ENCODE measurements at regions not wholly inside any gene's neighbourhood (a gene's known extent, or its start where the extent isn't known, plus 50 kb on each side); places are given as distances from the start of the nearest gene placed in this dataset.
"Not testable (repeated sequence)": the region's sequence is repeated elsewhere in the genome, so short reads cannot be mapped to it uniquely, and the experiment has no call there.

- DNase-seq: no peak
Observed at GRCh38 chrX:55813150-55813549, 95.6 kb downstream of the RRAGB start.

DNA sequence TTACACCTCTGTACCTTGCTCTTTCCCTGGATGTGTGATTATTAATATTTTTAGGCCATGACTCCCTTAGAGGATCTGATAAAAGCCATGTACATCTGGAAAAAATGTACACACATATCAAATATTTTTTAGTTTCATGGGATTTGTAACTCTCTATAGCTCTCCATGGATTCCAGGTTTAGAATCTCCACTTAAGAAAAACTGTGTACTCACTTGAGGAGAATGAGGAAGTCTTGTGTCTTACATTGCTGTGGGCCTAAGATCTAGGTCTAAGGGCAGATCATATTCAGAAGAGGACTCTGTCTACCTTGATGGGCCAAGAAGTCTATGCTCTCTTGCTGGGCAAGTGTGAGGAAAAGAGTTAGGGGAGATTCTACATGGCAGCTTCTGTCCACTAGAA, 98.0 kb downstream of the RRAGB start:
- DNase-seq: no peak

DNA sequence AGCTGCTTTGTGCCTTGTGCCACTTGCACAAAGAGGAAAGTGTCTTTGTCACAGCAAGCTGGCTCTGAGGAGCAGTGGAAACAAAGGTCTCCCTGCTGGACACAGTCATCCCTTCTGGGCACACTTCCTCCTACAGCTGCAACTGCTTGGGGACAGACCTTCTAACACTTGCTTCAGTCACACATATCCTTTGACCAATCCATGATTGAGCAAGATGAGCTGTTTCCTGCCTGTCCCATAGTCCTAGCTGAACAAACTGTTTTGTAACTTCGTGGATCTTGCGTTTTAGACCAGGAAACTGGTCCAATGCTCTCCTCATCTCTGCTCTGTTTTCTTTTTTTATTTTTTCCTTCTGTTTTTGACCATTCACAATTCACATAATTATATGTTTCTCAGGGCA, 98.5 kb downstream of the RRAGB start:
- DNase-seq: no peak

GRCh38 chrX:55818673-55819375, 101.3 kb downstream of the RRAGB start:
- DNase-seq: no peak

- DNase-seq: peak; percentile 14
Observed at GRCh38 chrX:55839485-55839884, 121.9 kb downstream of the RRAGB start.

DNA sequence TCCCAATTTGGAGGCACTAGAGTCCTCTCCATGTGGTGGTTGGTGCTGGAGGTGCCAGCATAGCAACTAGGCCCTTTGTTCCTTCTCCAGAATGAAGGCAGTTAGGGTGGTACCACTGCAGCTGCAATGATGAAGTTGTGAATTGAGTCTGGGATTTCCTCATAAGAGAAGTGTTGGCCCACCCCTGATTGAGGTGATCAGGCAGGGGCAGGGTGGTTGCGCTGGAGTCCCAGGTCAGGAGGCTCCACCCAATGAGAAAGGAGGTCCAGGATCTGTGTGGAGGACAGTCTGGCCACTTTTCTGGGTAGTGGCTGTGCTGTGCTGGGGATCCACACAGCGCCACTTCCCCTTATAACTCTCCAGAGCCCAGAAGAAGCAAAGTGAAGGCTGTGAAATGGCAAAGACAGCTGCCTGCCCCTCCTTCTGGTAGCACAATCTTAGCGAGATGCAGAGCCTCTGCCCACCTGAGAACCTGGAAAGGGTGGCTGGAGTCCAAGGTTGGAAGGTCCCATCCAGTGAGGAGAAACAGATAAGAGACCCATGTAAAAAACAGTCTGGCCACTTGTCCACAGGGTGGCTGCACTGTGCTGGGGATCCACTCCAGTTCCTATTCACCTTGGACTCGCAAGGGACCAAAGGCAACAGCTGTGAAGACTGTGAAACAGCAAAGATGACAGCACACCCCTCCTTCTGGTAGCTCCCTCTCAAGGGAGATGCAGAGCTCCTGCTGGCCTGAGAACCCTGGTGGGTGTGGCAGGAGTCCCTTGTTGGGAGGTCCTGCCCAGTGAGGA, 124.6 kb downstream of the RRAGB start:
- no peak for DNase-seq

DNA sequence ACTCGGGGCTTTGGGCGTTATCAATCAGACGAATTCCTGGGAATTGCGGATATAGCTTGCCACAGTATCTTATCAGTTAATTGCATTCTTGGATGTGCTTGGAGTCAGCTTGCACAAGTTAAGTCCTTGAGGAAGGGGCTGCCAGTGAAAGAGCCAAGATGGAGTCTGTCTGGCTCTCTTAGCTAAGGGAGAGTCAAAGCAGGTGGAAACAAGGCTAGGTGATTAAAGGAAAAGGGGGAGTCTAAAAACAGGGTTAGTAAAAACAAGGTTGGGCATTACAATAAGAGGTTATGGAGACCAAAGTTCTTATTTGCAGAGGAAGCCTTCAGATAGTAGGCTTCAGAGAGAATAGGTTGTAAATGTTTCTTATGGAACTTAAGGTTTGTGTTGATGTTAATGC, 149.2 kb downstream of the RRAGB start:
- not testable (repeated sequence) for DNase-seq

DNA sequence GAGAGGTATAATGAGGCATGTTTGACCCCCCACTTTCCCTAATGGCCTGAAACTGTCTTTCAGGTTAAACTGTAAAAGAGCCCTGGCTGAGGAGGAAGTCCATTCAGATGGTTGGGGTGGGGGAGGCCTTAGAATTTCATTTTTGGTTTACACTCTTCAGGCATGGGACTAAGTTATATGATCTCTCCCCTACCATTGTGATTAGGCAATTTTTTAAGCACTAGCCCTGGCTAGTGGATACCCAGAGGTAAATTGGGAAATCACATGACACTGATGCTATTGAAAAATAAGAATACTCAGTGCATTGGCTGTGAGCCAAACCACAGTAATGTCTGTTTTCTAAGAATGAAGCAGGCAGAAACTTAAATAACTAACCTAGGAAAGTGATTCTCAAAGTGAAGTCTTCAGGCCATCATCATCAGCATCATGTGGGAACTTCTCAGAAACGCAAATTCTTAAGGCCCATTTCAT, 149.7 kb downstream of the RRAGB start:
- no peak for DNase-seq

DNA sequence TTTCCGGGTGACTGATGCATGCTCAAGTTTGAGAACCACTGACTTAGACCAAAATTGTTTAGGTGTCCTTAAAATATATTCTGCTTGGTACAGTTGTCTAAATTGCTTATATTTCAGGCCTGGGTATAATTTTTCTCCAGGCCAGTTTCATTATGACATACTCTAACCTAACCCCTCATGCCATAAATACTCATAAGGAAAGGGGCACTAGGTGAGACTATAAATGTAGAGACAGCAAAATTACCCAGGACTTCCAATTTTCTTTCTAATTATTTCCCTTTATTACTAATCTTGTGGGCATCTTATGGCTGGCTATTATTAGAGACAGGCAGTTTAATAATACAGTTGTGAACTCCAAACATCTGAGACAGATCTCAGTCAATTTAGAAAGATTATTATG, 150.2 kb downstream of the RRAGB start:
- no peak for DNase-seq

GRCh38 chrX:55874807-55875206, 157.3 kb downstream of the RRAGB start:
- no peak for DNase-seq

DNA sequence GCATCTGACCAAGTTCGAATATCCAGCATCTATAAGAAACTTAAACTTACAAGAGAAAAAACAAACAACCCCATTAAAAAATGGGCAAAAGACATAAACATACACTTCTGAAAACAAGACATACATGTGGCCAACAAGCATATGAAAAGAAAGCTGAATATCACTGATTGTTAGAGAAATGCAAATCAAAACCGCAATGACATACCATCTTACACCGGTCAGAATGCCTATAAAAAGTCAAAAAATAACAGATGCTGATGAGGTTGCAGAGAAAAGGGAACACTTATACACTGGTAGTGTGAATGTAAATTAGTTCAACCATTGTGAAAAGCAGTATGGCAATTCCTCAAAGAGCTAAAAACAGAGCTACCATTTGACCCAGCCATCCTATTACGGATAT, 166.0 kb downstream of the RRAGB start:
- not testable (repeated sequence) for DNase-seq

- DNase-seq: peak; percentile 73
Observed at GRCh38 chrX:55907968-55908607, 190.5 kb downstream of the RRAGB start.

DNA sequence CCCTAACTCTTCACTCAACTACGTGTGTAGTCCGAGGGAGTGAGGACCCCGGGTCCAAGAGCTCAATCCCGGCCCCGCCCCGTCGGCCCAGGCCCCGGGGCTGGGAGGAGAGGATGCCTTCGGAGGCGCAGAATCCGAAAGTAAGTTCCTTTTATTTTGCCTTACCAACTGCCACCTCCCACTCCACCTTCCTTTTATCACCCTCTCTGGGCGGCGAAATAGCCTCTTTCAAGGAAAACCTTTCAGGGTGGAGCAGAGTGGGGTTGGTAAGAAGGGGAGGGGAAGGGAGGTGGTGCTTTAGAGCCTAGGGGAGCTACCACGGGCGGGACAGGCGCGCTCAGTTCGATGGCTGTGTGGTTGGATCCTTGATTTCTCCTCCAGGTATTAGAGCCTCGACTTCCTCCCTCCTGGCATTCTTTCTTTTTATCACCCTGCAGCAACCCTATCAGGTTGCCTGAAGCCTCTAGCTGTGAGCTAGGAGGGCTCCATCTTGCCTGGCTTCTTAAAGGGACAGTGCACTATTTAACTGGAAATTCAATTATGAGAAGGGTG, 191.2 kb downstream of the RRAGB start:
- peak; percentile 53 for DNase-seq

- DNase-seq: peak; percentile 78
Observed at GRCh38 chrX:55919367-55920221, 202.0 kb downstream of the RRAGB start.

DNA sequence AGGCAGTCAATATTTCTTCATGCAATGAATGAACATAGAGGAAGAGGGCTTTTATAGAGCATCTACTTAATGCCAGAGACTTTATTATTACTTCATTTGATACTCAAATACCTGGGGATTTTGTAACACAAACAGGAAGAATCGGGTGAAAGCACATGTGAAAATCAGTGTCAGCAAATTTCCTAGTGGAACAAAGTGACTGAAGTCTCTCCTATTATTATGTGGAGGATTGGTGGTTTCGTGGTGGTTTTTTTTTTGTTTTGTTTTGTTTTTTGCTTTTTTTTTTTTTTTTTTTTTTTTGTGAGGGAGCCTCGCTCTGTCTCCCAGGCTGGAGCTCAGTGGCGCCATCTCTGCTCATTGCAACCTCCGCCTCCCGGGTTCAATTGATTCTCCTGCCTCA, 207.0 kb downstream of the RRAGB start:
- no peak for DNase-seq

- not testable (repeated sequence) for DNase-seq
Observed at GRCh38 chrX:55928529-55928928, 211.0 kb downstream of the RRAGB start.

Data from DMS53 (cell line).